ENCODE measurements at regions not wholly inside any gene's neighbourhood (a gene's known extent, or its start where the extent isn't known, plus 50 kb on each side); places are given as distances from the start of the nearest gene placed in this dataset.

GRCh38 chr3:168888781-168889180 is 774.7 kb downstream of the MECOM start:
- no peak overlapping the region for H3K9ac ChIP-seq (ENCODE audit: low read length)
- no peaks in the 10 kb centered on the region for H3K9me3 ChIP-seq (ENCODE audit: low read length)
- no peak overlapping the region for H3K27ac ChIP-seq (ENCODE audit: low read depth, low read length)
- H3K27me3 ChIP-seq (ENCODE audit: control insufficient read depth in 1 of 2, insufficient read depth in 2 of 2, low read length in 2 of 2), result no peaks in the 10 kb centered on the region
- H3K4me3 ChIP-seq (ENCODE audit: low read depth in 1 of 2, low read length in 2 of 2), result no peak overlapping the region
- no peaks in the 10 kb centered on the region for H3K36me3 ChIP-seq (ENCODE audit: insufficient read depth, low read length)
- H3K4me1 ChIP-seq (ENCODE audit: insufficient read depth, low read length), result no peaks in the 10 kb centered on the region

GRCh38 chr3:168885028-168885427 is 778.5 kb downstream of the MECOM start:
- H3K27me3 ChIP-seq (ENCODE audit: control insufficient read depth in 1 of 2, insufficient read depth in 2 of 2, low read length in 2 of 2), result no peaks in the 10 kb centered on the region
- no peaks in the 10 kb centered on the region for H3K4me1 ChIP-seq (ENCODE audit: insufficient read depth, low read length)
- H3K4me3 ChIP-seq (ENCODE audit: low read depth in 1 of 2, low read length in 2 of 2), result no peak overlapping the region
- no peaks in the 10 kb centered on the region for H3K36me3 ChIP-seq (ENCODE audit: insufficient read depth, low read length)
- no peak overlapping the region for H3K9ac ChIP-seq (ENCODE audit: low read length)
- H3K27ac ChIP-seq (ENCODE audit: low read depth, low read length), result no peak overlapping the region
- no peaks in the 10 kb centered on the region for H3K9me3 ChIP-seq (ENCODE audit: low read length)

- H3K9ac ChIP-seq (ENCODE audit: low read length), result no peak overlapping the region
- no peaks in the 10 kb centered on the region for H3K27me3 ChIP-seq (ENCODE audit: control insufficient read depth in 1 of 2, insufficient read depth in 2 of 2, low read length in 2 of 2)
- no peak overlapping the region for H3K27ac ChIP-seq (ENCODE audit: low read depth, low read length)
- H3K4me3 ChIP-seq (ENCODE audit: low read depth in 1 of 2, low read length in 2 of 2), result no peak overlapping the region
- H3K4me1 ChIP-seq (ENCODE audit: insufficient read depth, low read length), result no peaks in the 10 kb centered on the region
- H3K9me3 ChIP-seq (ENCODE audit: low read length), result no peaks in the 10 kb centered on the region
- H3K36me3 ChIP-seq (ENCODE audit: insufficient read depth, low read length), result no peaks in the 10 kb centered on the region
Measured at GRCh38 chr3:168884353-168884903, 779.1 kb downstream of the MECOM start.

GRCh38 chr3:168883145-168883544 is 780.4 kb downstream of the MECOM start:
- Histone ChIP-seq H3K4me1 (ENCODE audit: insufficient read depth, low read length) (no peaks in the 10 kb centered on the region), H3K4me3 (ENCODE audit: low read depth in 1 of 2, low read length in 2 of 2) (no peak overlapping the region), H3K36me3 (ENCODE audit: insufficient read depth, low read length) (no peaks in the 10 kb centered on the region), H3K27ac (ENCODE audit: low read depth, low read length) (no peak overlapping the region), H3K9me3 (ENCODE audit: low read length) (no peaks in the 10 kb centered on the region), H3K27me3 (ENCODE audit: control insufficient read depth in 1 of 2, insufficient read depth in 2 of 2, low read length in 2 of 2) (no peaks in the 10 kb centered on the region), H3K9ac (ENCODE audit: low read length) (no peak overlapping the region)

GRCh38 chr3:168881804-168882203 is 781.7 kb downstream of the MECOM start:
- Histone ChIP-seq H3K9ac (ENCODE audit: low read length) (no peak overlapping the region), H3K9me3 (ENCODE audit: low read length) (no peaks in the 10 kb centered on the region), H3K27ac (ENCODE audit: low read depth, low read length) (no peak overlapping the region), H3K4me1 (ENCODE audit: insufficient read depth, low read length) (no peaks in the 10 kb centered on the region), H3K27me3 (ENCODE audit: control insufficient read depth in 1 of 2, insufficient read depth in 2 of 2, low read length in 2 of 2) (no peaks in the 10 kb centered on the region), H3K4me3 (ENCODE audit: low read depth in 1 of 2, low read length in 2 of 2) (no peak overlapping the region), H3K36me3 (ENCODE audit: insufficient read depth, low read length) (no peaks in the 10 kb centered on the region)

GRCh38 chr3:168878655-168879054 is 782.9 kb upstream of the GOLIM4 start:
- no peak overlapping the region for H3K9ac ChIP-seq (ENCODE audit: low read length)
- H3K4me1 ChIP-seq (ENCODE audit: insufficient read depth, low read length), result no peaks in the 10 kb centered on the region
- no peak overlapping the region for H3K27ac ChIP-seq (ENCODE audit: low read depth, low read length)
- no peaks in the 10 kb centered on the region for H3K27me3 ChIP-seq (ENCODE audit: control insufficient read depth in 1 of 2, insufficient read depth in 2 of 2, low read length in 2 of 2)
- H3K4me3 ChIP-seq (ENCODE audit: low read depth in 1 of 2, low read length in 2 of 2), result no peak overlapping the region
- no peaks in the 10 kb centered on the region for H3K9me3 ChIP-seq (ENCODE audit: low read length)
- H3K36me3 ChIP-seq (ENCODE audit: insufficient read depth, low read length), result no peaks in the 10 kb centered on the region

GRCh38 chr3:168877899-168878298 is 782.2 kb upstream of the GOLIM4 start:
- Histone ChIP-seq H3K36me3 (ENCODE audit: insufficient read depth, low read length) (no peaks in the 10 kb centered on the region), H3K27me3 (ENCODE audit: control insufficient read depth in 1 of 2, insufficient read depth in 2 of 2, low read length in 2 of 2) (no peaks in the 10 kb centered on the region), H3K4me1 (ENCODE audit: insufficient read depth, low read length) (no peaks in the 10 kb centered on the region), H3K27ac (ENCODE audit: low read depth, low read length) (no peak overlapping the region), H3K9ac (ENCODE audit: low read length) (no peak overlapping the region), H3K9me3 (ENCODE audit: low read length) (no peaks in the 10 kb centered on the region), H3K4me3 (ENCODE audit: low read depth in 1 of 2, low read length in 2 of 2) (no peak overlapping the region)

GRCh38 chr3:168876346-168877035 is 780.8 kb upstream of the GOLIM4 start:
- Histone ChIP-seq H3K9me3 (ENCODE audit: low read length) (no peaks in the 10 kb centered on the region), H3K27ac (ENCODE audit: low read depth, low read length) (no peak overlapping the region), H3K36me3 (ENCODE audit: insufficient read depth, low read length) (no peaks in the 10 kb centered on the region), H3K27me3 (ENCODE audit: control insufficient read depth in 1 of 2, insufficient read depth in 2 of 2, low read length in 2 of 2) (no peaks in the 10 kb centered on the region), H3K4me1 (ENCODE audit: insufficient read depth, low read length) (no peaks in the 10 kb centered on the region), H3K4me3 (ENCODE audit: low read depth in 1 of 2, low read length in 2 of 2) (no peak overlapping the region), H3K9ac (ENCODE audit: low read length) (no peak overlapping the region)

- Histone ChIP-seq H3K27me3 (ENCODE audit: control insufficient read depth in 1 of 2, insufficient read depth in 2 of 2, low read length in 2 of 2) (no peaks in the 10 kb centered on the region), H3K4me3 (ENCODE audit: low read depth in 1 of 2, low read length in 2 of 2) (no peak overlapping the region), H3K9ac (ENCODE audit: low read length) (no peak overlapping the region), H3K4me1 (ENCODE audit: insufficient read depth, low read length) (no peaks in the 10 kb centered on the region), H3K27ac (ENCODE audit: low read depth, low read length) (no peak overlapping the region), H3K9me3 (ENCODE audit: low read length) (no peaks in the 10 kb centered on the region), H3K36me3 (ENCODE audit: insufficient read depth, low read length) (no peaks in the 10 kb centered on the region)
Measured at GRCh38 chr3:168872826-168873225, 777.1 kb upstream of the GOLIM4 start.

GRCh38 chr3:168870892-168871291 is 775.2 kb upstream of the GOLIM4 start:
- no peaks in the 10 kb centered on the region for H3K9me3 ChIP-seq (ENCODE audit: low read length)
- H3K4me3 ChIP-seq (ENCODE audit: low read depth in 1 of 2, low read length in 2 of 2), result no peak overlapping the region
- H3K27ac ChIP-seq (ENCODE audit: low read depth, low read length), result no peak overlapping the region
- H3K4me1 ChIP-seq (ENCODE audit: insufficient read depth, low read length), result no peaks in the 10 kb centered on the region
- no peaks in the 10 kb centered on the region for H3K27me3 ChIP-seq (ENCODE audit: control insufficient read depth in 1 of 2, insufficient read depth in 2 of 2, low read length in 2 of 2)
- no peak overlapping the region for H3K9ac ChIP-seq (ENCODE audit: low read length)
- no peaks in the 10 kb centered on the region for H3K36me3 ChIP-seq (ENCODE audit: insufficient read depth, low read length)

- Histone ChIP-seq H3K4me3 (ENCODE audit: low read depth in 1 of 2, low read length in 2 of 2) (no peak overlapping the region), H3K4me1 (ENCODE audit: insufficient read depth, low read length) (no peaks in the 10 kb centered on the region), H3K27ac (ENCODE audit: low read depth, low read length) (no peak overlapping the region), H3K9ac (ENCODE audit: low read length) (no peak overlapping the region), H3K9me3 (ENCODE audit: low read length) (no peaks in the 10 kb centered on the region), H3K36me3 (ENCODE audit: insufficient read depth, low read length) (no peaks in the 10 kb centered on the region), H3K27me3 (ENCODE audit: control insufficient read depth in 1 of 2, insufficient read depth in 2 of 2, low read length in 2 of 2) (no peaks in the 10 kb centered on the region)
Measured at GRCh38 chr3:168865022-168865551, 769.4 kb upstream of the GOLIM4 start.
